Body of pancreas (tissue), 4 donors: ENCODE measurements at regions not wholly inside any gene's neighbourhood (a gene's known extent, or its start where the extent isn't known, plus 50 kb on each side); places are given as distances from the start of the nearest gene placed in this dataset.

Source experiments
- CTCF ChIP-seq, 7 experiments: fragments of 450-650 bp in 4 of 7; fragments of 200-600 bp in 3 of 7; sonication (generic) in 3 of 7; IDR thresholded peaks; one replicate each; pipeline ENCODE4 v1.5.1; 2016 to 2019; ENCODE audit warnings: antibody characterized with exemption in 7 of 7
- POLR2A ChIP-seq, 3 donors: fragments of 450-650 bp; IDR thresholded peaks; one replicate each; pipeline ENCODE4 v1.6.1; 2016; ENCODE audit warnings: antibody characterized with exemption in 3 of 3, mild to moderate bottlenecking in 2 of 3

DNA sequence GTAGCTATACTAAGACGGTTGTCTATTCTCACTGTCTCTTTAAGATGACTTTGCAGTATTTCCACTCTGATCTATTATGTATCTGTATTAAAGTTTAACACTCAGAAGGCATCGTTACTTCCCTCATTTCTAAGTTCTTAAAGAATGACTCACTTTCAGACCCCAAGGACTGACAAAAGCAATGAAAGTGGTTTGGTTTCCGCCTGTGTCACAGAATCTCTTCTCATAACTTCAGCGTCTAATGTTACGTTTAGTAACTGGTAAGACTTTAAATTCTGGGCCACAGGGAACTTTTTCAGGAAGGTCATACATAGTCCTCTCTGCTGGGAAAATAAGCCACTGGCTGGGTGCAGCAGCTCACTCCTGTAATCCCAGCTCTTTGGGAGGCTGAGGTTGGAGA is 892.0 kb upstream of the AUTS2 start:
- TF ChIP-seq CTCF (IDR thresholded peaks at IDR 0.05) (no peak), POLR2A (IDR thresholded peaks at IDR 0.05) (no peak)
